Myocyte (in vitro differentiated cells): ENCODE measurements at regions not wholly inside any gene's neighbourhood (a gene's known extent, or its start where the extent isn't known, plus 50 kb on each side); places are given as distances from the start of the nearest gene placed in this dataset.
A peak's percentile ranks its signal among the peaks of the same experiment; 100 is the strongest.
"Not testable (repeated sequence)": the region's sequence is repeated elsewhere in the genome, so short reads cannot be mapped to it uniquely, and the experiment has no call there.

ENCODE experiments used
- DNase-seq: peaks from one replicate; pipeline ENCODE4 v3.0.0-alpha.2; 2012; ENCODE audit warnings: low read depth

- DNase-seq = no peak
Measured at GRCh38 chr2:100736121-100736915, 83.6 kb upstream of the NPAS2 start.

- DNase-seq = no peak
Measured at GRCh38 chr2:100739735-100740432, 80.1 kb upstream of the NPAS2 start.

GRCh38 chr2:100741880-100742276, 78.1 kb upstream of the NPAS2 start:
- DNase-seq = no peak

GRCh38 chr2:100742277-100743254, 77.4 kb upstream of the NPAS2 start:
- DNase-seq = peak; percentile 92

- no peak for DNase-seq
Measured at GRCh38 chr2:100743741-100744140, 76.2 kb upstream of the NPAS2 start.

- no peak for DNase-seq
Measured at GRCh38 chr2:100744184-100744583, 75.8 kb upstream of the NPAS2 start.

- no peak for DNase-seq
Measured at GRCh38 chr2:100744589-100744988, 75.3 kb upstream of the NPAS2 start.

- DNase-seq = no peak
Measured at GRCh38 chr2:100745604-100746003, 74.3 kb upstream of the NPAS2 start.

- no peak for DNase-seq
Measured at GRCh38 chr2:100747551-100747950, 72.4 kb upstream of the NPAS2 start.

- DNase-seq = no peak
Measured at GRCh38 chr2:100747996-100748615, 71.8 kb upstream of the NPAS2 start.

GRCh38 chr2:100748673-100749072, 71.3 kb upstream of the NPAS2 start:
- no peak for DNase-seq

- no peak for DNase-seq
Measured at GRCh38 chr2:100749771-100750542, 70.0 kb upstream of the NPAS2 start.

- not testable (repeated sequence) for DNase-seq
Measured at GRCh38 chr2:100751871-100752625, 67.9 kb upstream of the NPAS2 start.

GRCh38 chr2:100752628-100753333, 67.2 kb upstream of the NPAS2 start:
- peak; percentile 53 for DNase-seq

GRCh38 chr2:100753444-100753843, 66.5 kb upstream of the NPAS2 start:
- no peak for DNase-seq

- DNase-seq = no peak
Measured at GRCh38 chr2:100753881-100754280, 66.1 kb upstream of the NPAS2 start.

GRCh38 chr2:100754951-100755350, 65.0 kb upstream of the NPAS2 start:
- peak; percentile 71 for DNase-seq

GRCh38 chr2:100755441-100755840, 64.5 kb upstream of the NPAS2 start:
- DNase-seq = no peak

- no peak for DNase-seq
Measured at GRCh38 chr2:100756704-100757103, 63.2 kb upstream of the NPAS2 start.
